ENCODE measurements at regions not wholly inside any gene's neighbourhood (a gene's known extent, or its start where the extent isn't known, plus 50 kb on each side); places are given as distances from the start of the nearest gene placed in this dataset.

- TF ChIP-seq POLR2AphosphoS5 (IDR thresholded peaks at IDR 0.05; ENCODE audit: low read depth): no peak
- TF ChIP-seq, protein P1, sequence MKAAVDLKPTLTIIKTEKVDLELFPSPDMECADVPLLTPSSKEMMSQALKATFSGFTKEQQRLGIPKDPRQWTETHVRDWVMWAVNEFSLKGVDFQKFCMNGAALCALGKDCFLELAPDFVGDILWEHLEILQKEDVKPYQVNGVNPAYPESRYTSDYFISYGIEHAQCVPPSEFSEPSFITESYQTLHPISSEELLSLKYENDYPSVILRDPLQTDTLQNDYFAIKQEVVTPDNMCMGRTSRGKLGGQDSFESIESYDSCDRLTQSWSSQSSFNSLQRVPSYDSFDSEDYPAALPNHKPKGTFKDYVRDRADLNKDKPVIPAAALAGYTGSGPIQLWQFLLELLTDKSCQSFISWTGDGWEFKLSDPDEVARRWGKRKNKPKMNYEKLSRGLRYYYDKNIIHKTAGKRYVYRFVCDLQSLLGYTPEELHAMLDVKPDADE (IDR thresholded peaks at IDR 0.05): no peak
- TF ChIP-seq EZH2phosphoT487 (IDR thresholded peaks at IDR 0.05; ENCODE audit: unreplicated experiment): no peak
- no peak for TF ChIP-seq NANOG (IDR thresholded peaks at IDR 0.05; ENCODE audit: borderline replicate concordance)
- TF ChIP-seq CREB1 (CRISPR knock-in tag; IDR thresholded peaks at IDR 0.05; ENCODE audit: low read depth): no peak
- TF ChIP-seq JUNB (IDR thresholded peaks at IDR 0.05; ENCODE audit: unreplicated experiment): no peak
- TF ChIP-seq, protein P2, sequence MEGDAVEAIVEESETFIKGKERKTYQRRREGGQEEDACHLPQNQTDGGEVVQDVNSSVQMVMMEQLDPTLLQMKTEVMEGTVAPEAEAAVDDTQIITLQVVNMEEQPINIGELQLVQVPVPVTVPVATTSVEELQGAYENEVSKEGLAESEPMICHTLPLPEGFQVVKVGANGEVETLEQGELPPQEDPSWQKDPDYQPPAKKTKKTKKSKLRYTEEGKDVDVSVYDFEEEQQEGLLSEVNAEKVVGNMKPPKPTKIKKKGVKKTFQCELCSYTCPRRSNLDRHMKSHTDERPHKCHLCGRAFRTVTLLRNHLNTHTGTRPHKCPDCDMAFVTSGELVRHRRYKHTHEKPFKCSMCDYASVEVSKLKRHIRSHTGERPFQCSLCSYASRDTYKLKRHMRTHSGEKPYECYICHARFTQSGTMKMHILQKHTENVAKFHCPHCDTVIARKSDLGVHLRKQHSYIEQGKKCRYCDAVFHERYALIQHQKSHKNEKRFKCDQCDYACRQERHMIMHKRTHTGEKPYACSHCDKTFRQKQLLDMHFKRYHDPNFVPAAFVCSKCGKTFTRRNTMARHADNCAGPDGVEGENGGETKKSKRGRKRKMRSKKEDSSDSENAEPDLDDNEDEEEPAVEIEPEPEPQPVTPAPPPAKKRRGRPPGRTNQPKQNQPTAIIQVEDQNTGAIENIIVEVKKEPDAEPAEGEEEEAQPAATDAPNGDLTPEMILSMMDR (conservative IDR thresholded peaks at IDR 0.05; ENCODE audit: low read depth in 2 of 2): no peak
- no peak for TF ChIP-seq ZNF114 (CRISPR knock-in tag; IDR thresholded peaks at IDR 0.05)
These were observed 65.5 kb upstream of the BCO1 start (continued) for GRCh38 chr16:81172769-81173658.

DNA sequence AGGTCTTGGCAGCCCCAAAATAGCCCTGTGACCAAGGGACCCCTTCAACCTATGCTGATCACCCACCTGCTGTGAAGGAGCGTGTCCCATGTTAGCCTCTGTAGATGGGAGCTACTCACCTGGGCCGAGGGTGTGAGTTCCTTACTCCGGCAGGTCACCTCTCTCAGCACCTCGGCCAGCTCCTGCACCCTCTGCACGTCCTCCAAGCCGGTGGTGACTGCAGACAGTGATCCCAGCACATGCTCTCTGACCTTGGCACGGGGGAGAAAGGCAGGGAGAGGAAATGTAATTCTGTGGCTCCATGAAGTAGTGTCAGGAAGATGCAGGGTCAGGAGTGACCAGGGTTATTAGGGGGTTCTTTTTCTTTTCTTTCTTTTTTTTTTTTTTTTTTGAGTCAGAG, 67.7 kb upstream of the BCO1 start:
- no peaks in the 10 kb centered on the region for H3K4me1 ChIP-seq (ENCODE audit: insufficient read depth)
- 0 out of 2 replicates have a peak overlapping the region, but pooled peaks have one; percentile 77 for H3K27ac Mint-ChIP-seq
- H4K20me1 ChIP-seq (replicated peaks; ENCODE audit: insufficient read depth): no peaks in the 10 kb centered on the region
- peak; percentile 94 for ATAC-seq
- H3F3A ChIP-seq (replicated peaks; ENCODE audit: low read depth): no peaks in the 10 kb centered on the region
- no peak overlapping the region for H3K4me3 ChIP-seq
- no peaks in the 10 kb centered on the region for H3K79me2 ChIP-seq (replicated peaks; ENCODE audit: insufficient read depth)
- no peaks in the 10 kb centered on the region for H3K4me1 Mint-ChIP-seq
- H3K27me3 ChIP-seq (ENCODE audit: insufficient read depth): no peaks in the 10 kb centered on the region
- H3K36me3 Mint-ChIP-seq (ENCODE audit: low read depth): no peaks in the 10 kb centered on the region
- H3K36me3 ChIP-seq (ENCODE audit: insufficient read depth): no peaks in the 10 kb centered on the region
- peaks cover 4% of the 10 kb centered on the region for H3K27me3 Mint-ChIP-seq (ENCODE audit: insufficient read depth, low read depth, poor library complexity)
- DNase-seq (ENCODE audit: low spot score): peak; percentile 71
- H3K9me2 ChIP-seq (ENCODE audit: insufficient read depth): no peaks in the 10 kb centered on the region
- H3K4me3 Mint-ChIP-seq: no peak overlapping the region
- TF ChIP-seq POLR2AphosphoS5 (IDR thresholded peaks at IDR 0.05; ENCODE audit: low read depth) (no peak), REST (IDR thresholded peaks at IDR 0.05; ENCODE audit: unreplicated experiment) (peak; percentile 81)
- no peak overlapping the region for H3K4me2 ChIP-seq
- no peak overlapping the region for H2AFZ ChIP-seq
- H3K9me3 Mint-ChIP-seq: no peaks in the 10 kb centered on the region
- no peak overlapping the region for H3K27ac ChIP-seq (ENCODE audit: low read depth)
